GM10266 (cell line): ENCODE measurements at regions not wholly inside any gene's neighbourhood (a gene's known extent, or its start where the extent isn't known, plus 50 kb on each side); places are given as distances from the start of the nearest gene placed in this dataset.

ENCODE experiments used
- DNase-seq: peaks from one replicate; pipeline ENCODE4 v3.0.0; 2012; ENCODE audit errors: extremely low spot score
- TF ChIP-seq, protein P1 (sequence below): IDR thresholded peaks from 2 replicates; pipeline ENCODE4 v1.5.1; 2012; ENCODE audit warnings: mild to moderate bottlenecking, low read depth; ENCODE audit not compliant: control insufficient read depth, insufficient read depth; ENCODE audit errors: missing control alignments

DNA sequence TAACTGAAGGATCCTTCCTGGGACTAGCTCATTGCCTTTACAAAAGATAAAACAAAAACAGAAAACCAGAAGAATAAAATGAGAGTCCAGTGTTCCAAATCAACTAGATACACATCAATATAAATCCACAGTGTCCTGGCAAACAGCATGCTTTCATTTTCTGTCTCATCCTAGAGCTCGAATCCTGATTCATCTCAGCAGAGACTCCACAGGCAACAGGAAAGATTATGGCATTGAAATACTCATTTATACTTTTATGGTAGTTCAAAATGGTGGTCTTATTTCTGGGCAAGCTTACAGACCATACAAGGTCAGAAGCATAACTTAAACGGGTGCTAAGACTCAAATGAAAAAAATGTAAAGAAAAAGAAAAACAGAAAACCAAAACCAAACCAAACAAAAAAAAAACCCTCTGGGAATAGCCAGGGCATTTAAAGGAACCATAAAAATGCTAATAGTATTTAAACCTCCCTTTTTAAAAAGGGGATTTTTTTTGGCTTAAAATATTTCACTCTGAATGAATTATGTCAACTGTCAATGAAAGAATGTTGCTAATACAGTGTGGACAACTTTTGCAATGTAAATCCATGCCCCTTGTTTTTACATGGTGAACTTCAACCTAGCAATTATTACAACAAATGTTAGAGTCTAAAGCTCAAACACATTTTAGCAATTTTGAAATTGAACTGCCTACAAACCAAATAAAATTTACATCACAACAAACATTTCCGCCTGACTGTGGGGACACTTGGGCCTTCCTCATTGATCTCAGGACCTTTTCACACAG, 57.9 kb downstream of the GPR101 start:
- TF ChIP-seq, protein P1, sequence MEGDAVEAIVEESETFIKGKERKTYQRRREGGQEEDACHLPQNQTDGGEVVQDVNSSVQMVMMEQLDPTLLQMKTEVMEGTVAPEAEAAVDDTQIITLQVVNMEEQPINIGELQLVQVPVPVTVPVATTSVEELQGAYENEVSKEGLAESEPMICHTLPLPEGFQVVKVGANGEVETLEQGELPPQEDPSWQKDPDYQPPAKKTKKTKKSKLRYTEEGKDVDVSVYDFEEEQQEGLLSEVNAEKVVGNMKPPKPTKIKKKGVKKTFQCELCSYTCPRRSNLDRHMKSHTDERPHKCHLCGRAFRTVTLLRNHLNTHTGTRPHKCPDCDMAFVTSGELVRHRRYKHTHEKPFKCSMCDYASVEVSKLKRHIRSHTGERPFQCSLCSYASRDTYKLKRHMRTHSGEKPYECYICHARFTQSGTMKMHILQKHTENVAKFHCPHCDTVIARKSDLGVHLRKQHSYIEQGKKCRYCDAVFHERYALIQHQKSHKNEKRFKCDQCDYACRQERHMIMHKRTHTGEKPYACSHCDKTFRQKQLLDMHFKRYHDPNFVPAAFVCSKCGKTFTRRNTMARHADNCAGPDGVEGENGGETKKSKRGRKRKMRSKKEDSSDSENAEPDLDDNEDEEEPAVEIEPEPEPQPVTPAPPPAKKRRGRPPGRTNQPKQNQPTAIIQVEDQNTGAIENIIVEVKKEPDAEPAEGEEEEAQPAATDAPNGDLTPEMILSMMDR = no peak
- DNase-seq = no peak

DNA sequence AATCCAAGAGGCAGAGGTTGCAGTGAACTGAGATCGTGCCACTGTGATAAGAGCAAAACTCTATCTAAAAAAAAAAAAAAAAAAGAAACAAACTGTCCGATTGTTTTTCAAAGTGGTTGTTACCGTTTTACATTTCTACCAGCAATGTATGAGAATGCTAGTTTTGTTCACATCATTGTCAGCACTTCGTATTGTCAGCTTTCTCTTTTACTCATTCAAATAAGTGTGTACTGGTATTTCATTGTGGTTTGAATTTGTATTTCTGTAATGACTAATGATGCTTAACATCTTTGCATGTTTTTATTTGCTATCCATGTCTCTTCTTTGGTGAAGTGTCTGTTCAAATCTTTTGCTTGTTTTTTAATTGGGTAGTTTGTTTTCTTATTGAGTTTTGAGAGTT, 65.8 kb downstream of the GPR101 start:
- DNase-seq = no peak
- TF ChIP-seq, protein P1 = no peak

DNA sequence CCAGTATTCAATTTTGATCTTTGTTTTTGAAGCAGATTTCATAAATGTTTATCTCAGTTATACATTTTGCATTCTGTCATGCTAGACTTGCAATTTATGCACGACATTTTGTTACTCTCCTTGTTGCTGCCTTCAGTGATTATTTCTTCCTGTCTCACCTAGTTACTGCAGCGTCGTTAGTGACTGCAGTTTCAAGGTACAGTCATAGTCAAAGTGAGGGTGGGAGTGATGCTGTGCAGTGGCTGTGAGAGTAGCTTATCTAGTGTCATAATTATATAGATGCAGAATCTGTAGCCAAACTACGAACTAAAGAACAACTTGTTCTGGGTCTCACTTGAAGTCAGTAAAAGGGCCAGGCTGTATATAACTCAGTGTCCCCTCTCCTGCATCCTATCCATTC, 69.8 kb downstream of the GPR101 start:
- TF ChIP-seq, protein P1 = no peak
- no peak for DNase-seq

DNA sequence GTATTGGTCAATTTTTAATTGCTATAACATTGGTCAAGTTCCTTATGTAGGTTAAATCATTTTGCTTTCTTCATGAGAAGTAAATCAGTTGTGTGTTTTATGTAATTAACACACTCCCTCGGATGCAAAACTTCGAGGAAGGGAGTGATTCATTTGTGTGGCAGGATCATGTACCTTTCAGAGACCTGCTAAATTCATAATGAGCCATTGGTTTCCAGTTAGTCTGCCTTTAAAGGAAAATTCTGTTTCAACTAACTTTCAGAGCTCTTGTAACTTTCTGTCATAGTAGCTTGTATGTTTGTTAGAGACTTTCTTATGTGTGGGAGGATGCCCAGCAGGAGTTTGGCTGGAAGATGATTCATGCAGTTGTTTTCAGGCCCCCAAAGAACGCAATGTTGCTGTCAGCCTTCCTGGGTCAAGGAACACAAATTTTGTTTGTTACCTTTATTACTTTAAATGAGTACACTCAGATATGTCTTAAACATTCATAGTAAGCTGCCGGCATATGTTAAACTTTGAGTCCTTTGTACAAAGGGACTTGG, 72.1 kb downstream of the GPR101 start:
- TF ChIP-seq, protein P1 = no peak
- no peak for DNase-seq

DNA sequence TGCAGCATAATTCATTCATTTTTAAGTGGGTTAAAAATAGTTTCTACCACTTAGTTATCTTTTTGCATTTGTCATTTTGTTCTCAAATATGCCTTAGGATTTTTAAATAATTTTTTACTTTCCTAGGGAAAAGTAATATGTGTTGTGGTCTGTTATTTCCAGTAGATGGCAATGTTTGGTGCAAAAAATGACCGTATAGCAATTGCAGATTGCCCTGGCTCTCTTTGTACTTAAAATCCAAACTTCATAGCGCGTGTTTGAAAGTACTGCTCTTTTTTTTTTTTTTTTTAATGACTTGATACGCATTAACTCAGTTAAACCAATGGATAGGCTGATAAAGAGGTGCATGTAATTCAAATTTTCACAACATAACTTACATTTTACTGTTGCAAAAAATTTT, 74.4 kb upstream of the RBMX start:
- no peak for DNase-seq
- TF ChIP-seq, protein P1 = peak; percentile 27

DNA sequence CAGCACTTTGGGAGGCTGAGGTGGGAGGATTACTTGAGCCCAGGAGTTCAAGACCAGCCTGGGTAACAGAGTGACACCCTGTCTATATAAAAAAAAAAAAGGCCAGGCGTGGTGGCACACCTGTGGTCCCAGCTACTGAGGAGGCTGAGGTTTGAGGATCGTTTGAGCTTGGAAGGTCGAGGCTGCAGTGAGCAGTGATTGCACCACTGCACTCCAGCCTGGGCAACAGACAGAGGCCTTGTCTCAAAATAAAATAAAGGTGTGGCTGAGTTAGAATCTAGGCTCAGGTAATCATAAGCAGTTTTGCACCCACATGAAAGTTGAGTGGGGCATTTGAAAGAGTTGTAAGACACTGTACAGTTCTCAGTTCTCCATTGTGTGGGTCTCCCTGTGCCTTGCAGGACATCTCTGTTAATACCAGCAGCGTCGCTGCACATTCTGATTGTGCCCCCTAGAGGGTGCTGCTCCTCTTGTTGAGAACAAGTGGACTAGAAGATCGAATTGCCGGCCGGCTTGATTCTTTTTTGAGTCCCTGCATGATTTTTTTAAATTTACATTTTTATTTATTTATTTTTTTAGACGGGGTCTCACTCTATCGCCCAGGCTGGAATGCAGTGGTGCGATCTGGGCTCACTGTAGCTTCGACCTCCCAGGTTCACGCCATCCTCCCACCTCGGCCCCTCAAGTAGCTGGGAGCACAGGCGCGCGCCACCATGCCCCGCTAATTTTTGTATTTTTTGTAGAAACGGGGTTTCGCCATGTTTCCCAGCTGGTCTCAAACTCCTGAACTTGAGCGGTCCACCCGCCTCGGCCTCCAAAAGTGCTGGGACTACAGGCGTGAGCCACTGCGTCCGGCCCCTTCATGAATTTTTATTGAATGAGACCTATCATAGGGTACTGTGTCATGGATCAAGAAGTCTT, 73.6 kb upstream of the RBMX start:
- TF ChIP-seq, protein P1 = peak; percentile 67
- peak; percentile 32 for DNase-seq

DNA sequence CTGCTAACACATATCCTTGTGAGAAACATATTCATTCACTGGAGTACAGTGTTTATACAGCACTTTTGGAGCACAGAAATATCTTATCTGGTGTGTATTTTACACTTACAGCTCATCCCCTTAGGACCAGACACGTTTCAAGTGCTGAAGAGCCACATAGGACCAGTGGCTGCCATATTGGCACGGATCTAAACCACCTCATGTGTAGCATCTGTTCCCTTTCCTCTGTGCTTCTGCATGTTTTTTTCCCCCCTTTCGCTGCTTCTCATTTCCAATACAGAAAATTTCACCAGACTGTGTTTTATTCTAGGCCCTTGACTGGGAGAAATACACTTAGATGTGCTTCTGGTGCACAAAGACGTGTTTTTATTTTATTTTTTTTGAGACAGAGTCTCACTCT, 69.7 kb upstream of the RBMX start:
- TF ChIP-seq, protein P1 = no peak
- DNase-seq = no peak
